ENCODE measurements at regions not wholly inside any gene's neighbourhood (a gene's known extent, or its start where the extent isn't known, plus 50 kb on each side); places are given as distances from the start of the nearest gene placed in this dataset.
A peak's percentile ranks its signal among the peaks of the same experiment; 100 is the strongest.

DNA sequence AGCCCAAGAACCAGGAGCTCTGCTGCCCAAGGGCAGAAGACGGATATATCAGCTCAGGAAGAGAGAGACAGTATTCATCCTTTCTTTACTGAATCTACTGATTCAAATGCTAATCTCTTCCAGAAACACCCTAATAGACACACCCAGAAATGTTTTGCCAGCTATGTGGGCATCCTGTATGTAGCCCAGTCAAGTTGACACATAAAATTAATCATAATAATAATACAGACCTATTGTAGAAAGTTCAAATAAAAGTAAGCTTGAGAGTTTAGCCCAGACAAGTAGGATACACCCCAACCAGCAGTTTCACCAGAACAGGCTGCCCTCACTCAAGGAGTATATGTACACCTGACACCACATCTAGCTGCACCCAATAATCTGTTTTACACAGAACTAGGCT, 73.9 kb upstream of the VGLL2 start:
- no peak overlapping the region for H3K27ac ChIP-seq
- H3K36me3 ChIP-seq, result no peaks in the 10 kb centered on the region
- H3K4me3 ChIP-seq, result no peak overlapping the region
- no peaks in the 10 kb centered on the region for H3K27me3 ChIP-seq
- peaks cover 0 to 10% of the 10 kb centered on the region in 2 donors for H3K4me1 ChIP-seq
- DNase-seq, result no peak
- intact Hi-C loops (cut with DNase I; ENCODE audit: low total_unique reads) (no loop called here), in situ Hi-C loops (cut with MboI; ENCODE audit: low sequenced_read_pairs in 4 of 4) (loop anchor here in 1 of 4 donors (25.0 kb wide), 1 partner anchor 229 kb away; no protein-coding TSS in a partner anchor)
- H3K9me3 ChIP-seq, result no peaks in the 10 kb centered on the region
- TF ChIP-seq, protein P1, sequence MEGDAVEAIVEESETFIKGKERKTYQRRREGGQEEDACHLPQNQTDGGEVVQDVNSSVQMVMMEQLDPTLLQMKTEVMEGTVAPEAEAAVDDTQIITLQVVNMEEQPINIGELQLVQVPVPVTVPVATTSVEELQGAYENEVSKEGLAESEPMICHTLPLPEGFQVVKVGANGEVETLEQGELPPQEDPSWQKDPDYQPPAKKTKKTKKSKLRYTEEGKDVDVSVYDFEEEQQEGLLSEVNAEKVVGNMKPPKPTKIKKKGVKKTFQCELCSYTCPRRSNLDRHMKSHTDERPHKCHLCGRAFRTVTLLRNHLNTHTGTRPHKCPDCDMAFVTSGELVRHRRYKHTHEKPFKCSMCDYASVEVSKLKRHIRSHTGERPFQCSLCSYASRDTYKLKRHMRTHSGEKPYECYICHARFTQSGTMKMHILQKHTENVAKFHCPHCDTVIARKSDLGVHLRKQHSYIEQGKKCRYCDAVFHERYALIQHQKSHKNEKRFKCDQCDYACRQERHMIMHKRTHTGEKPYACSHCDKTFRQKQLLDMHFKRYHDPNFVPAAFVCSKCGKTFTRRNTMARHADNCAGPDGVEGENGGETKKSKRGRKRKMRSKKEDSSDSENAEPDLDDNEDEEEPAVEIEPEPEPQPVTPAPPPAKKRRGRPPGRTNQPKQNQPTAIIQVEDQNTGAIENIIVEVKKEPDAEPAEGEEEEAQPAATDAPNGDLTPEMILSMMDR (IDR thresholded peaks at IDR 0.05 in 4 of 5, conservative IDR thresholded peaks at IDR 0.05 in 1 of 5), result no peak
- no peak for TF ChIP-seq POLR2A (IDR thresholded peaks at IDR 0.05)
- no peak for ATAC-seq

DNA sequence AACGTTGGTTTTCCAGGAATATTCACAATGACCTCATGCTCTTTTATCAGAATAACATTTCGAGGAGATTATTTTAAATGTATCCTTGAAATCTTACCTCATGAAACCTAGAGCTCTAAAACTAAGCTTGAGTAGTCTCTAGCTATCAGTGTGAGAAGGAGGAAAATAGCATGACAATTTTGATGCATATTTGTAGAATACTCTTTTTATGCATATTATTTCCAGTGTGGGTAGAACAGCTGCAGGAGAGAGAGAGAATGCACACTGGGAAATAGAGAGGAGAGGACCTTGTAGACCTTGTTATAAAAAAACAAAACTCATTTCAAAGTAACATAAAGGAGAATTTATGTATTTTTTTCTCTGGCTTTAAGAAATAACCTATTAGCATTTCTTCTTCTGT, 71.1 kb upstream of the VGLL2 start:
- in situ Hi-C loops (cut with MboI; ENCODE audit: low sequenced_read_pairs in 4 of 4) (loop anchor here in 1 of 4 donors (25.0 kb wide), 1 partner anchor 232 kb away; no protein-coding TSS in a partner anchor), intact Hi-C loops (cut with DNase I; ENCODE audit: low total_unique reads) (no loop called here)
- Histone ChIP-seq H3K4me3 (no peak overlapping the region), H3K4me1 (peaks cover 0 to 10% of the 10 kb centered on the region in 2 donors), H3K9me3 (no peaks in the 10 kb centered on the region), H3K27ac (no peak overlapping the region), H3K36me3 (no peaks in the 10 kb centered on the region), H3K27me3 (no peaks in the 10 kb centered on the region)
- TF ChIP-seq POLR2A (IDR thresholded peaks at IDR 0.05), result no peak
- TF ChIP-seq, protein P1 (IDR thresholded peaks at IDR 0.05 in 4 of 5, conservative IDR thresholded peaks at IDR 0.05 in 1 of 5), result no peak
- ATAC-seq, result no peak
- no peak for DNase-seq

DNA sequence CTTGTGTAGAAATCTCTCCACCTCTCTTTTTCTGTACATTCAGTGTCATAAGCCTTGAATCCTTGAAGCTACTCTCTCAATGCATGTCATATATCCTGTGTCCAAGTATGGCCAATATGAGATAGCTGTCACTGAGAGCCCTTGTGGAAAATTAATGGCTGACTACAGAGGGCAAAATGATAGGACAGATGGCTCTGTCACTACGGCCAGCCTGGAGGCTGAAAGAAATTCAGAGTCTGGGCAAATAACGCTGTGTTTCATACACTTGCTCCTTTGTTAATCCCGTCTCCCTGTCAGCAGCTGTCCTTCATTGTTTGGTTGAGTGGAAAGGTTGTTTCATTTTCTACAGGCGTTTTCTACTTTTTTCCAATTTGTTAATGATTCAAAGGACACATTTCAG, 70.4 kb upstream of the VGLL2 start:
- ATAC-seq, result no peak
- intact Hi-C loops (cut with DNase I; ENCODE audit: low total_unique reads), result loop anchor here (5.0 kb wide), 1 partner anchor 72 kb away; the partner anchor contains the start of gene VGLL2
- in situ Hi-C loops (cut with MboI; ENCODE audit: low sequenced_read_pairs in 4 of 4), result loop anchor here in 1 of 4 donors (25.0 kb wide), 1 partner anchor 233 kb away; no protein-coding TSS in a partner anchor
- Histone ChIP-seq H3K27me3 (no peaks in the 10 kb centered on the region), H3K4me3 (no peak overlapping the region), H3K27ac (peak overlapping the region in 1 of 4 donors; percentile 10), H3K36me3 (no peaks in the 10 kb centered on the region), H3K9me3 (no peaks in the 10 kb centered on the region), H3K4me1 (peaks cover 4 to 14% of the 10 kb centered on the region in 2 donors)
- DNase-seq, result no peak
- no peak for TF ChIP-seq POLR2A (IDR thresholded peaks at IDR 0.05)
- TF ChIP-seq, protein P1 (IDR thresholded peaks at IDR 0.05 in 4 of 5, conservative IDR thresholded peaks at IDR 0.05 in 1 of 5), result no peak

DNA sequence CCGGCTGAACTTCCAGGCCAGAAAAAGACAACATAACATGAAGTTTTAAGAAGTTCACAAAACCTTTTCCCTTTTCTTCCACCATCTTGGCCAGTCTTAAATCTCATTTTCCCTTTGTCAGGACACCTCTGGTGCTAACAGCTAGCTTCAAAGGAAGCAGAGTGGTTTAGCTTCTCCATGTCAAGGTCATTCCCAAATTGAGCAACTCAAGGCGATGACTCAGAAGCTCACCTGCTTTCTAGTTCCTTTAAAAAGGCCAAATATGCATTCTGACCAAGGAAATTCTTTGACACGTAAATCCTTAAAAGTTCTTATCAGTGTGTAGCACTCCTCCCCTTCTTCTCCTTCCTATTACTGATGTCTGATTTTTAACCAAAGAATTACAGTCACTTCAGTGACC, 69.6 kb upstream of the VGLL2 start:
- Histone ChIP-seq H3K4me3 (no peak overlapping the region), H3K27ac (no peak overlapping the region), H3K36me3 (no peaks in the 10 kb centered on the region), H3K9me3 (no peaks in the 10 kb centered on the region), H3K4me1 (peaks cover 5 to 20% of the 10 kb centered on the region in 2 donors), H3K27me3 (no peaks in the 10 kb centered on the region)
- TF ChIP-seq POLR2A (IDR thresholded peaks at IDR 0.05), result no peak
- TF ChIP-seq, protein P1 (IDR thresholded peaks at IDR 0.05 in 4 of 5, conservative IDR thresholded peaks at IDR 0.05 in 1 of 5), result no peak
- in situ Hi-C loops (cut with MboI; ENCODE audit: low sequenced_read_pairs in 4 of 4), result loop anchor here in 1 of 4 donors (25.0 kb wide), 1 partner anchor 233 kb away; no protein-coding TSS in a partner anchor
- DNase-seq (no peak), ATAC-seq (peak; percentile 53 to 67)
- intact Hi-C loops (cut with DNase I; ENCODE audit: low total_unique reads), result loop anchor here (5.0 kb wide), 1 partner anchor 72 kb away; the partner anchor contains the start of gene VGLL2

DNA sequence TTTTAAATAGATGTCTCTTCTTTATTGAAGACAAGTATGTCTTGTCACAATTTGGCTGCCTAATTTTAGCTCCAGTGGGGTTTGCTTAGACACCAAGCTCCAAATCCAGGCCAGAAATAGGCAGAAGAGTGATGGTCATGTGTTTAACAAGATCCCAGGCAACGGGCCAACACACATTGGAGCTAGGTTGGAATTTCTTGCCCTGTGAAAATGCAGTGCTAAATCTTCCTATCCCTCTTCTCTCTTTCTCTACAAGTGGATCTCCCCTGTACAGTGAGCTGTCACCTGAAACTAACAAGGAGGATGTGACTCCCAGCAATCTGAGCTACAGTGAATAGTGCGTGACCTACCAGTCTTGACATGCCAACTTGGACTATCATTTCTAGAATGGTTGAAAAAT, 65.3 kb upstream of the VGLL2 start:
- H3K27ac ChIP-seq, result peak overlapping the region in 3 of 4 donors; percentile 11 to 71 (median 54)
- intact Hi-C loops (cut with DNase I; ENCODE audit: low total_unique reads) (no loop called here), in situ Hi-C loops (cut with MboI; ENCODE audit: low sequenced_read_pairs in 4 of 4) (no loop called here)
- ATAC-seq (peak; percentile 84 to 90), DNase-seq (peak; percentile 41 to 45)
- H3K9me3 ChIP-seq, result no peaks in the 10 kb centered on the region
- H3K4me3 ChIP-seq, result no peak overlapping the region
- H3K4me1 ChIP-seq, result peaks cover 5 to 18% of the 10 kb centered on the region in 2 donors
- H3K36me3 ChIP-seq, result no peaks in the 10 kb centered on the region
- no peaks in the 10 kb centered on the region for H3K27me3 ChIP-seq
- TF ChIP-seq POLR2A (IDR thresholded peaks at IDR 0.05), result no peak
- TF ChIP-seq, protein P1 (IDR thresholded peaks at IDR 0.05 in 4 of 5, conservative IDR thresholded peaks at IDR 0.05 in 1 of 5), result no peak

All from gastrocnemius medialis (tissue), 4 donors.